HG02970 (cell line): ENCODE measurements at regions not wholly inside any gene's neighbourhood (a gene's known extent, or its start where the extent isn't known, plus 50 kb on each side); places are given as distances from the start of the nearest gene placed in this dataset.
"Not testable (repeated sequence)": the region's sequence is repeated elsewhere in the genome, so short reads cannot be mapped to it uniquely, and the experiment has no call there.

Source experiments
- ATAC-seq: cut with Tn5 transposase; IDR thresholded peaks from one replicate; pipeline ENCODE4 v1.9.1; 2021; ENCODE audit warnings: mild to moderate bottlenecking, moderate library complexity, moderate number of reproducible peaks; ENCODE audit not compliant: unreplicated experiment, low FRiP score

- ATAC-seq, result no peak
Observed at GRCh38 chr10:131556897-131557495, 245.5 kb upstream of the TCERG1L start.

GRCh38 chr10:131557956-131558355, 246.4 kb upstream of the TCERG1L start:
- not testable (repeated sequence) for ATAC-seq

- no peak for ATAC-seq
Observed at GRCh38 chr10:131559450-131559911, 248.0 kb upstream of the TCERG1L start.

- ATAC-seq, result no peak
Observed at GRCh38 chr10:131560166-131560565, 248.6 kb upstream of the TCERG1L start.

GRCh38 chr10:131560706-131561355, 249.3 kb upstream of the TCERG1L start:
- no peak for ATAC-seq

- no peak for ATAC-seq
Observed at GRCh38 chr10:131561897-131562296, 250.4 kb upstream of the TCERG1L start.

GRCh38 chr10:131563411-131563810, 251.9 kb upstream of the TCERG1L start:
- ATAC-seq, result no peak

GRCh38 chr10:131567279-131568162, 256.0 kb upstream of the TCERG1L start:
- no peak for ATAC-seq

- no peak for ATAC-seq
Observed at GRCh38 chr10:131568866-131569265, 257.3 kb upstream of the TCERG1L start.

- ATAC-seq, result no peak
Observed at GRCh38 chr10:131569851-131570715, 258.6 kb upstream of the TCERG1L start.

GRCh38 chr10:131570716-131571307, 259.3 kb upstream of the TCERG1L start:
- ATAC-seq, result no peak

GRCh38 chr10:131571346-131571745, 259.8 kb upstream of the TCERG1L start:
- ATAC-seq, result no peak

- ATAC-seq, result no peak
Observed at GRCh38 chr10:131571865-131572264, 260.3 kb upstream of the TCERG1L start.

GRCh38 chr10:131573256-131573655, 261.7 kb upstream of the TCERG1L start:
- no peak for ATAC-seq

- ATAC-seq, result no peak
Observed at GRCh38 chr10:131573707-131574106, 262.2 kb upstream of the TCERG1L start.

- no peak for ATAC-seq
Observed at GRCh38 chr10:131574363-131574706, 262.8 kb upstream of the TCERG1L start.

GRCh38 chr10:131574707-131575430, 263.3 kb upstream of the TCERG1L start:
- ATAC-seq, result no peak

- no peak for ATAC-seq
Observed at GRCh38 chr10:131575877-131576276, 264.4 kb upstream of the TCERG1L start.
